ENCODE measurements at regions not wholly inside any gene's neighbourhood (a gene's known extent, or its start where the extent isn't known, plus 50 kb on each side); places are given as distances from the start of the nearest gene placed in this dataset.
"Not testable (repeated sequence)": the region's sequence is repeated elsewhere in the genome, so short reads cannot be mapped to it uniquely, and the experiment has no call there.

- no peaks in the 10 kb centered on the region for H3K36me3 ChIP-seq (ENCODE audit: control insufficient read depth, insufficient read depth, low read length)
- 85% methylated on average over 4 of the region's 4 CpGs; no CpG with 5 or more reads in 1 of the 2 experiments for WGBS, 2 experiments (ENCODE audit: insufficient coverage in 2 of 2)
- peaks cover 3% of the 10 kb centered on the region for H3K9me3 ChIP-seq (ENCODE audit: control insufficient read depth, low read length)
- no peaks in the 10 kb centered on the region for H3K4me1 ChIP-seq (ENCODE audit: control insufficient read depth, insufficient read depth, low read length, poor library complexity, severe bottlenecking)
- H3K27ac ChIP-seq (ENCODE audit: low read depth, low read length, severe bottlenecking) = no peak overlapping the region
- H3K4me3 ChIP-seq (ENCODE audit: extremely low read depth, insufficient read depth, low read length, poor library complexity, severe bottlenecking) = no peak overlapping the region
Observed at GRCh38 chr14:71449316-71450055, 482.7 kb upstream of the RGS6 start.

GRCh38 chr14:71451501-71451900 is 480.7 kb upstream of the RGS6 start:
- H3K4me3 ChIP-seq (ENCODE audit: extremely low read depth, insufficient read depth, low read length, poor library complexity, severe bottlenecking) = no peak overlapping the region
- peaks cover 3% of the 10 kb centered on the region for H3K9me3 ChIP-seq (ENCODE audit: control insufficient read depth, low read length)
- no peak overlapping the region for H3K27ac ChIP-seq (ENCODE audit: low read depth, low read length, severe bottlenecking)
- H3K36me3 ChIP-seq (ENCODE audit: control insufficient read depth, insufficient read depth, low read length) = no peaks in the 10 kb centered on the region
- no CpG with 5 or more reads among the region's 3 CpGs for WGBS, 2 experiments (ENCODE audit: insufficient coverage in 2 of 2)
- H3K4me1 ChIP-seq (ENCODE audit: control insufficient read depth, insufficient read depth, low read length, poor library complexity, severe bottlenecking) = no peaks in the 10 kb centered on the region

- H3K9me3 ChIP-seq (ENCODE audit: control insufficient read depth, low read length) = peaks cover 3% of the 10 kb centered on the region
- no peak overlapping the region for H3K4me3 ChIP-seq (ENCODE audit: extremely low read depth, insufficient read depth, low read length, poor library complexity, severe bottlenecking)
- no peaks in the 10 kb centered on the region for H3K36me3 ChIP-seq (ENCODE audit: control insufficient read depth, insufficient read depth, low read length)
- no CpG with 5 or more reads among the region's 1 CpG for WGBS, 2 experiments (ENCODE audit: insufficient coverage in 2 of 2)
- no peak overlapping the region for H3K27ac ChIP-seq (ENCODE audit: low read depth, low read length, severe bottlenecking)
- no peaks in the 10 kb centered on the region for H3K4me1 ChIP-seq (ENCODE audit: control insufficient read depth, insufficient read depth, low read length, poor library complexity, severe bottlenecking)
Observed at GRCh38 chr14:71452539-71452938, 479.7 kb upstream of the RGS6 start.

GRCh38 chr14:71452987-71453386 is 479.2 kb upstream of the RGS6 start:
- Histone ChIP-seq H3K4me3 (ENCODE audit: extremely low read depth, insufficient read depth, low read length, poor library complexity, severe bottlenecking) (no peak overlapping the region), H3K27ac (ENCODE audit: low read depth, low read length, severe bottlenecking) (no peak overlapping the region), H3K36me3 (ENCODE audit: control insufficient read depth, insufficient read depth, low read length) (no peaks in the 10 kb centered on the region), H3K9me3 (ENCODE audit: control insufficient read depth, low read length) (peaks cover 3% of the 10 kb centered on the region), H3K4me1 (ENCODE audit: control insufficient read depth, insufficient read depth, low read length, poor library complexity, severe bottlenecking) (no peaks in the 10 kb centered on the region)
- 78 to 94% methylated on average over 3 of the region's 3 CpGs for whole genome bisulfite sequencing, 2 experiments (ENCODE audit: insufficient coverage in 2 of 2)

- WGBS, 2 experiments (ENCODE audit: insufficient coverage in 2 of 2) = no CpG with 5 or more reads among the region's 2 CpGs
- Histone ChIP-seq H3K27ac (ENCODE audit: low read depth, low read length, severe bottlenecking) (no peak overlapping the region), H3K36me3 (ENCODE audit: control insufficient read depth, insufficient read depth, low read length) (no peaks in the 10 kb centered on the region)
Observed at GRCh38 chr14:71454010-71454409, 478.2 kb upstream of the RGS6 start.

GRCh38 chr14:71454513-71455332 is 477.5 kb upstream of the RGS6 start:
- no peak overlapping the region for H3K27ac ChIP-seq (ENCODE audit: low read depth, low read length, severe bottlenecking)
- no peaks in the 10 kb centered on the region for H3K36me3 ChIP-seq (ENCODE audit: control insufficient read depth, insufficient read depth, low read length)
- H3K4me1 ChIP-seq (ENCODE audit: control insufficient read depth, insufficient read depth, low read length, poor library complexity, severe bottlenecking) = no peaks in the 10 kb centered on the region
- H3K9me3 ChIP-seq (ENCODE audit: control insufficient read depth, low read length) = peaks cover 3% of the 10 kb centered on the region
- no peak overlapping the region for H3K4me3 ChIP-seq (ENCODE audit: extremely low read depth, insufficient read depth, low read length, poor library complexity, severe bottlenecking)
- 69 to 76% methylated on average over 2 to 3 of the region's 6 CpGs for WGBS, 2 experiments (ENCODE audit: insufficient coverage in 2 of 2)

More at GRCh38 chr14:71454010-71454409, 478.2 kb upstream of the RGS6 start:
- Histone ChIP-seq H3K4me1 (ENCODE audit: control insufficient read depth, insufficient read depth, low read length, poor library complexity, severe bottlenecking) (no peaks in the 10 kb centered on the region), H3K4me3 (ENCODE audit: extremely low read depth, insufficient read depth, low read length, poor library complexity, severe bottlenecking) (no peak overlapping the region), H3K9me3 (ENCODE audit: control insufficient read depth, low read length) (peaks cover 3% of the 10 kb centered on the region)

- H3K4me3 ChIP-seq (ENCODE audit: extremely low read depth, insufficient read depth, low read length, poor library complexity, severe bottlenecking) = no peak overlapping the region
- no peak overlapping the region for H3K27ac ChIP-seq (ENCODE audit: low read depth, low read length, severe bottlenecking)
- H3K4me1 ChIP-seq (ENCODE audit: control insufficient read depth, insufficient read depth, low read length, poor library complexity, severe bottlenecking) = no peaks in the 10 kb centered on the region
- 85 to 97% methylated on average over 4 to 5 of the region's 6 CpGs for WGBS, 2 experiments (ENCODE audit: insufficient coverage in 2 of 2)
- no peaks in the 10 kb centered on the region for H3K36me3 ChIP-seq (ENCODE audit: control insufficient read depth, insufficient read depth, low read length)
- H3K9me3 ChIP-seq (ENCODE audit: control insufficient read depth, low read length) = peaks cover 8% of the 10 kb centered on the region
Observed at GRCh38 chr14:71460091-71460490, 472.1 kb upstream of the RGS6 start.

- H3K36me3 ChIP-seq (ENCODE audit: control insufficient read depth, insufficient read depth, low read length); H3K27ac ChIP-seq (ENCODE audit: low read depth, low read length, severe bottlenecking); H3K9me3 ChIP-seq (ENCODE audit: control insufficient read depth, low read length); H3K4me3 ChIP-seq (ENCODE audit: extremely low read depth, insufficient read depth, low read length, poor library complexity, severe bottlenecking); H3K4me1 ChIP-seq (ENCODE audit: control insufficient read depth, insufficient read depth, low read length, poor library complexity, severe bottlenecking): not testable (repeated sequence)
- WGBS, 2 experiments (ENCODE audit: insufficient coverage in 2 of 2) = 83 to 100% methylated on average over 1 of the region's 3 CpGs
Observed at GRCh38 chr14:71461617-71462016, 470.6 kb upstream of the RGS6 start.

GRCh38 chr14:71463807-71464206 is 468.4 kb upstream of the RGS6 start:
- Histone ChIP-seq H3K36me3 (ENCODE audit: control insufficient read depth, insufficient read depth, low read length) (no peaks in the 10 kb centered on the region), H3K4me1 (ENCODE audit: control insufficient read depth, insufficient read depth, low read length, poor library complexity, severe bottlenecking) (no peaks in the 10 kb centered on the region), H3K4me3 (ENCODE audit: extremely low read depth, insufficient read depth, low read length, poor library complexity, severe bottlenecking) (no peak overlapping the region), H3K27ac (ENCODE audit: low read depth, low read length, severe bottlenecking) (no peak overlapping the region), H3K9me3 (ENCODE audit: control insufficient read depth, low read length) (peaks cover 12% of the 10 kb centered on the region)

GRCh38 chr14:71464840-71465239 is 467.4 kb upstream of the RGS6 start:
- no peaks in the 10 kb centered on the region for H3K4me1 ChIP-seq (ENCODE audit: control insufficient read depth, insufficient read depth, low read length, poor library complexity, severe bottlenecking)
- H3K36me3 ChIP-seq (ENCODE audit: control insufficient read depth, insufficient read depth, low read length) = no peaks in the 10 kb centered on the region
- H3K9me3 ChIP-seq (ENCODE audit: control insufficient read depth, low read length) = peaks cover 12% of the 10 kb centered on the region
- 95% methylated on average over 3 of the region's 4 CpGs; no CpG with 5 or more reads in 1 of the 2 experiments for WGBS, 2 experiments (ENCODE audit: insufficient coverage in 2 of 2)
- no peak overlapping the region for H3K4me3 ChIP-seq (ENCODE audit: extremely low read depth, insufficient read depth, low read length, poor library complexity, severe bottlenecking)
- H3K27ac ChIP-seq (ENCODE audit: low read depth, low read length, severe bottlenecking) = no peak overlapping the region

- H3K36me3 ChIP-seq (ENCODE audit: control insufficient read depth, insufficient read depth, low read length) = no peaks in the 10 kb centered on the region
- 100% methylated on average over 1 of the region's 2 CpGs; no CpG with 5 or more reads in 1 of the 2 experiments for WGBS, 2 experiments (ENCODE audit: insufficient coverage in 2 of 2)
- peaks cover 12% of the 10 kb centered on the region for H3K9me3 ChIP-seq (ENCODE audit: control insufficient read depth, low read length)
- no peak overlapping the region for H3K27ac ChIP-seq (ENCODE audit: low read depth, low read length, severe bottlenecking)
- no peak overlapping the region for H3K4me3 ChIP-seq (ENCODE audit: extremely low read depth, insufficient read depth, low read length, poor library complexity, severe bottlenecking)
- no peaks in the 10 kb centered on the region for H3K4me1 ChIP-seq (ENCODE audit: control insufficient read depth, insufficient read depth, low read length, poor library complexity, severe bottlenecking)
Observed at GRCh38 chr14:71465316-71465715, 466.9 kb upstream of the RGS6 start.

All from mesodermal cell (in vitro differentiated cells).